Panc1 (cell line): ENCODE measurements at regions not wholly inside any gene's neighbourhood (a gene's known extent, or its start where the extent isn't known, plus 50 kb on each side); places are given as distances from the start of the nearest gene placed in this dataset.

Experiments
- POLR2AphosphoS5 ChIP-seq: IDR thresholded peaks from 2 replicates; pipeline ENCODE4 v1.6.1; 2012; ENCODE audit warnings: mild to moderate bottlenecking, low read depth, low read length, moderate library complexity
- TF ChIP-seq, protein P1 (sequence below), 2 experiments: IDR thresholded peaks; 2 replicates each; pipeline ENCODE4 v1.6.1; 2011 to 2012; ENCODE audit warnings: low read depth in 2 of 2, control low read depth in 1 of 2, low read length in 1 of 2, mild to moderate bottlenecking in 1 of 2, moderate library complexity in 1 of 2; ENCODE audit not compliant: insufficient read depth in 1 of 2

DNA sequence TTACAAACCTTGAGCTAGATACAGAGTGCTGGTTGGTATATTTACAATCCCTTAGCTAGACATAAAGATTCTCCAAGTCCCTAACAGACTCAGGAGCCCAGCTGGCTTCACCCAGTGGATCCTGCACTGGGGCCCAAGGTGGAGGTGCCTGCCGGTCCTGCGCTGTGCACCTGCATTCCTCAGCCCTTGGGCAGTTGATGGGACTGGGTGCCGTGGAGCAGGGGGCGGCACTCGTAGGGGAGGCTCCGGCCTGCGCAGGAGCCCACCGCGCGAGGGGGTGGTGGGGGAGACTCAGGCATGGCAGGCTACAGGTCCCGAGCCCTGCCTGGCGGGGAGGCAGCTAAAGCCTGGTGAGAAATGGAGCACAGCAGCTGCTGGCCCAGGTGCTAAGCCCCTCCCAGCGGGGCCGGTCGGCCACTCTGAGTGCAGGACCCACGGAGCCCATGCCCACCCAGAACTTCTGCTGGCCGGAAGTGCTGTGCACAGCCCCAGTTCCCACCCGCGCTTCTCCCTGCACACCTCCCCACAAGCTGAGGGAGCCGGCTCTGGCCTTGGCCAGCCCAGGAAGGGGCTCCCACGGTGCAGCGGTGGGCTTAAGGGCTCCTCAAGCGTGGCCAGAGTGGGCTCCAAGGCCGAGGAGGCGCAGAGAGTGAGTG is 1464.7 kb downstream of the EFNA5 start:
- TF ChIP-seq, protein P1, sequence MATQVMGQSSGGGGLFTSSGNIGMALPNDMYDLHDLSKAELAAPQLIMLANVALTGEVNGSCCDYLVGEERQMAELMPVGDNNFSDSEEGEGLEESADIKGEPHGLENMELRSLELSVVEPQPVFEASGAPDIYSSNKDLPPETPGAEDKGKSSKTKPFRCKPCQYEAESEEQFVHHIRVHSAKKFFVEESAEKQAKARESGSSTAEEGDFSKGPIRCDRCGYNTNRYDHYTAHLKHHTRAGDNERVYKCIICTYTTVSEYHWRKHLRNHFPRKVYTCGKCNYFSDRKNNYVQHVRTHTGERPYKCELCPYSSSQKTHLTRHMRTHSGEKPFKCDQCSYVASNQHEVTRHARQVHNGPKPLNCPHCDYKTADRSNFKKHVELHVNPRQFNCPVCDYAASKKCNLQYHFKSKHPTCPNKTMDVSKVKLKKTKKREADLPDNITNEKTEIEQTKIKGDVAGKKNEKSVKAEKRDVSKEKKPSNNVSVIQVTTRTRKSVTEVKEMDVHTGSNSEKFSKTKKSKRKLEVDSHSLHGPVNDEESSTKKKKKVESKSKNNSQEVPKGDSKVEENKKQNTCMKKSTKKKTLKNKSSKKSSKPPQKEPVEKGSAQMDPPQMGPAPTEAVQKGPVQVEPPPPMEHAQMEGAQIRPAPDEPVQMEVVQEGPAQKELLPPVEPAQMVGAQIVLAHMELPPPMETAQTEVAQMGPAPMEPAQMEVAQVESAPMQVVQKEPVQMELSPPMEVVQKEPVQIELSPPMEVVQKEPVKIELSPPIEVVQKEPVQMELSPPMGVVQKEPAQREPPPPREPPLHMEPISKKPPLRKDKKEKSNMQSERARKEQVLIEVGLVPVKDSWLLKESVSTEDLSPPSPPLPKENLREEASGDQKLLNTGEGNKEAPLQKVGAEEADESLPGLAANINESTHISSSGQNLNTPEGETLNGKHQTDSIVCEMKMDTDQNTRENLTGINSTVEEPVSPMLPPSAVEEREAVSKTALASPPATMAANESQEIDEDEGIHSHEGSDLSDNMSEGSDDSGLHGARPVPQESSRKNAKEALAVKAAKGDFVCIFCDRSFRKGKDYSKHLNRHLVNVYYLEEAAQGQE (IDR thresholded peaks at IDR 0.05; ENCODE audit: insufficient read depth in 1 of 2, low read depth in 2 of 2, low read length in 1 of 2): no peak
- TF ChIP-seq POLR2AphosphoS5: no peak
